IMR-90 (cell line): ENCODE measurements at regions not wholly inside any gene's neighbourhood (a gene's known extent, or its start where the extent isn't known, plus 50 kb on each side); places are given as distances from the start of the nearest gene placed in this dataset.

Experiments
- CEBPB ChIP-seq: IDR thresholded peaks from 2 replicates; pipeline ENCODE4 v1.6.1; 2012; ENCODE audit warnings: low read depth, low read length, improper control_type of control experiment
- NFE2L2 ChIP-seq: fragments of 150-350 bp; IDR thresholded peaks from 2 replicates; pipeline ENCODE4 v1.6.1; 2016; ENCODE audit warnings: low read depth, mild to moderate bottlenecking, low read length
- POLR2A ChIP-seq: IDR thresholded peaks from 2 replicates; pipeline ENCODE4 v1.6.1; 2012; ENCODE audit warnings: mild to moderate bottlenecking, low read depth, low read length
- SMC3 ChIP-seq: fragments of 150-350 bp; IDR thresholded peaks from 2 replicates; pipeline ENCODE4 v1.6.1; 2016; ENCODE audit warnings: low read depth, mild to moderate bottlenecking, antibody characterized with exemption, low read length, moderate library complexity
- TF ChIP-seq, protein P1 (sequence below): conservative IDR thresholded peaks from 2 replicates; pipeline ENCODE4 v1.5.1; 2012; ENCODE audit warnings: mild to moderate bottlenecking, low read depth, low read length, improper control_type of control experiment

DNA sequence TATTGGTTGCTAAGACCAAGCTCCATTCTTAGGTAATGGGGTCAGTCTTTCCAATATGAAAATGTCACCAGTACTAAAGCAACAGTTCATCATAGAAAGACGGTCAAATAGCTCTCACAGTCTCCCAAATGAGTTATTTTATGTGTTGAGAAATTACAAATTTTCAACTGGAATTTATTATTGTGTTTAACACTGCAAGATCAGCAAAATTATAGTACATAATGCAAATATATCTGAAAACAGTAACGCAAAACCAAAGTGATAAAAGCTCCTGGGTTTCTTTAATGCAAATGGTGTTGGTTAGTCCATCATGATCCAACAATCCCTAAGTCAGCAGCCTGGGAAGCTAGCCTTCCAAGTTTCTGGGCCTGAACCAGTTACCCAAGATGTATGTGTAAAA, 61.5 kb upstream of the EGFL6 start:
- no peak for TF ChIP-seq CEBPB
- no peak for TF ChIP-seq NFE2L2
- TF ChIP-seq, protein P1, sequence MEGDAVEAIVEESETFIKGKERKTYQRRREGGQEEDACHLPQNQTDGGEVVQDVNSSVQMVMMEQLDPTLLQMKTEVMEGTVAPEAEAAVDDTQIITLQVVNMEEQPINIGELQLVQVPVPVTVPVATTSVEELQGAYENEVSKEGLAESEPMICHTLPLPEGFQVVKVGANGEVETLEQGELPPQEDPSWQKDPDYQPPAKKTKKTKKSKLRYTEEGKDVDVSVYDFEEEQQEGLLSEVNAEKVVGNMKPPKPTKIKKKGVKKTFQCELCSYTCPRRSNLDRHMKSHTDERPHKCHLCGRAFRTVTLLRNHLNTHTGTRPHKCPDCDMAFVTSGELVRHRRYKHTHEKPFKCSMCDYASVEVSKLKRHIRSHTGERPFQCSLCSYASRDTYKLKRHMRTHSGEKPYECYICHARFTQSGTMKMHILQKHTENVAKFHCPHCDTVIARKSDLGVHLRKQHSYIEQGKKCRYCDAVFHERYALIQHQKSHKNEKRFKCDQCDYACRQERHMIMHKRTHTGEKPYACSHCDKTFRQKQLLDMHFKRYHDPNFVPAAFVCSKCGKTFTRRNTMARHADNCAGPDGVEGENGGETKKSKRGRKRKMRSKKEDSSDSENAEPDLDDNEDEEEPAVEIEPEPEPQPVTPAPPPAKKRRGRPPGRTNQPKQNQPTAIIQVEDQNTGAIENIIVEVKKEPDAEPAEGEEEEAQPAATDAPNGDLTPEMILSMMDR, result no peak
- TF ChIP-seq POLR2A, result no peak
- TF ChIP-seq SMC3, result no peak
